ENCODE measurements at regions not wholly inside any gene's neighbourhood (a gene's known extent, or its start where the extent isn't known, plus 50 kb on each side); places are given as distances from the start of the nearest gene placed in this dataset.

DNA sequence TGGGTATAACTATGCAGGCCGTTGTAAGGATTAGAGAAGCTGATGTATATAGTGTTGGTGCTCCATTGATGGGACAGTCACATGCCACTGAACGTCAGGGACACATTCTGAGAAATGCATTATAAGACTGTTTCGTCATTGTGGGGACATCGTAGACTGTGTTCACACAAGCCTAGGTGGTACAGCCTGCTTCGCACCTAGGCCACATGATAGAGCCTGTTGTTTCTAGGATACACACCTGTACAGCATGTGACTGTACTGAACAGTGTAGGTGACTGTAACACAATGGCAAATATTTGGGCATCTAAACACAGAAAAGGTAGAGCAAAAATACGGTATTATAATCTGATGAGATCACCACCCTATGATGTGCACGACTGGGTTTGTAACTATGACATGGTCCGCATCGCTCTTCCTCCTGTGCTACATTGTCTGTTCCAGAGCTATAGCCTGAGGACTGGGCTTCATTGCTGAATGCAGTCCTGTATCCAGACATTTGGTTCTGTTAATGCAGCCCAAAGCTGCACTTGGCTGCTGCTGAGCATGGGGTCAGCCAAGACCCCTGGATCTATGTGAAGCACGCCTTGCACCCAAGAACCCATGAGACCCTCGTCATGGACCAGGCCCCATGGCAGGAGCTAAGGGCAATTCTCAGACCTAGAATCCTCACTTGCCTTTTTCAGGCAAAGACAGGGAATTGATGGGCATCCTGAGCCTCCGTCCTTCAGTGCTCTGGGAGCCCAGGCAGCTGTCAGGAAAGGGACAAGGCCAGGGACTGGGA is 51.1 kb upstream of the THY1 start:
- H2BK120ac ChIP-seq (ENCODE audit: insufficient read depth, low read length, poor library complexity): no peak overlapping the region
- H2AK5ac ChIP-seq (ENCODE audit: low read length): no peak overlapping the region
- no peak overlapping the region for H2BK12ac ChIP-seq (ENCODE audit: low read length)
- H2AFZ ChIP-seq (ENCODE audit: insufficient read depth, low read length, poor library complexity): no peak overlapping the region
- no peak overlapping the region for H3K4me3 ChIP-seq (ENCODE audit: low read depth, low read length)
- no peak overlapping the region for H4K12ac ChIP-seq (ENCODE audit: low read depth, low read length)
- no peak overlapping the region for H4K8ac ChIP-seq (ENCODE audit: low read depth, low read length)
- H3K4me2 ChIP-seq (ENCODE audit: low read length): no peak overlapping the region
- no peak overlapping the region for H3K23ac ChIP-seq (ENCODE audit: low read length)
- H3K79me2 ChIP-seq (ENCODE audit: control insufficient read depth, insufficient read depth, low read length, poor library complexity): no peaks in the 10 kb centered on the region
- H3K79me1 ChIP-seq (ENCODE audit: low read length): no peaks in the 10 kb centered on the region
- no peak overlapping the region for H3K14ac ChIP-seq (ENCODE audit: low read length)
- H3K27ac ChIP-seq (ENCODE audit: low read depth, low read length): no peak overlapping the region
- no CpG with 5 or more reads among the region's 12 CpGs for WGBS (ENCODE audit: extremely low coverage, insufficient coverage, insufficient read length)
- H3K27me3 ChIP-seq (ENCODE audit: insufficient read depth, low read length): no peaks in the 10 kb centered on the region
- H3K4ac ChIP-seq (ENCODE audit: low read depth, low read length): no peak overlapping the region
- H3K9me3 ChIP-seq (ENCODE audit: insufficient read depth, low read depth, low read length): peaks cover 5% of the 10 kb centered on the region
- H4K91ac ChIP-seq (ENCODE audit: low read depth, low read length): no peak overlapping the region
- no peak overlapping the region for H2BK5ac ChIP-seq (ENCODE audit: low read depth, low read length, poor library complexity)
- H3K4me1 ChIP-seq (ENCODE audit: control insufficient read depth in 1 of 2, insufficient read depth in 2 of 2, low read length in 2 of 2): no peaks in the 10 kb centered on the region
- H3K18ac ChIP-seq (ENCODE audit: low read length): no peak overlapping the region
- no peaks in the 10 kb centered on the region for H3K36me3 ChIP-seq (ENCODE audit: control insufficient read depth in 1 of 2, insufficient read depth in 2 of 2, low read length in 2 of 2)
- no peak for DNase-seq
- H3K9ac ChIP-seq (ENCODE audit: low read length): no peak overlapping the region

GRCh38 chr11:119473226-119473625 is 50.3 kb upstream of the THY1 start:
- Histone ChIP-seq H2BK12ac (ENCODE audit: low read length) (no peak overlapping the region), H3K36me3 (ENCODE audit: control insufficient read depth in 1 of 2, insufficient read depth in 2 of 2, low read length in 2 of 2) (no peaks in the 10 kb centered on the region), H3K4me2 (ENCODE audit: low read length) (no peak overlapping the region), H2BK120ac (ENCODE audit: insufficient read depth, low read length, poor library complexity) (no peak overlapping the region), H2AK5ac (ENCODE audit: low read length) (no peak overlapping the region), H2AFZ (ENCODE audit: insufficient read depth, low read length, poor library complexity) (no peak overlapping the region), H3K4me1 (ENCODE audit: control insufficient read depth in 1 of 2, insufficient read depth in 2 of 2, low read length in 2 of 2) (no peaks in the 10 kb centered on the region), H4K8ac (ENCODE audit: low read depth, low read length) (no peak overlapping the region), H3K18ac (ENCODE audit: low read length) (no peak overlapping the region), H3K4me3 (ENCODE audit: low read depth, low read length) (no peak overlapping the region), H4K91ac (ENCODE audit: low read depth, low read length) (no peak overlapping the region), H2BK5ac (ENCODE audit: low read depth, low read length, poor library complexity) (no peak overlapping the region), H3K23ac (ENCODE audit: low read length) (no peak overlapping the region), H3K79me1 (ENCODE audit: low read length) (no peaks in the 10 kb centered on the region), H3K14ac (ENCODE audit: low read length) (no peak overlapping the region), H3K79me2 (ENCODE audit: control insufficient read depth, insufficient read depth, low read length, poor library complexity) (no peaks in the 10 kb centered on the region), H3K27ac (ENCODE audit: low read depth, low read length) (no peak overlapping the region), H3K4ac (ENCODE audit: low read depth, low read length) (no peak overlapping the region), H3K9ac (ENCODE audit: low read length) (no peak overlapping the region), H3K27me3 (ENCODE audit: insufficient read depth, low read length) (no peaks in the 10 kb centered on the region), H3K9me3 (ENCODE audit: insufficient read depth, low read depth, low read length) (peaks cover 5% of the 10 kb centered on the region), H4K12ac (ENCODE audit: low read depth, low read length) (no peak overlapping the region)
- DNase-seq: no peak
- no CpG with 5 or more reads among the region's 9 CpGs for WGBS (ENCODE audit: extremely low coverage, insufficient coverage, insufficient read length)

DNA sequence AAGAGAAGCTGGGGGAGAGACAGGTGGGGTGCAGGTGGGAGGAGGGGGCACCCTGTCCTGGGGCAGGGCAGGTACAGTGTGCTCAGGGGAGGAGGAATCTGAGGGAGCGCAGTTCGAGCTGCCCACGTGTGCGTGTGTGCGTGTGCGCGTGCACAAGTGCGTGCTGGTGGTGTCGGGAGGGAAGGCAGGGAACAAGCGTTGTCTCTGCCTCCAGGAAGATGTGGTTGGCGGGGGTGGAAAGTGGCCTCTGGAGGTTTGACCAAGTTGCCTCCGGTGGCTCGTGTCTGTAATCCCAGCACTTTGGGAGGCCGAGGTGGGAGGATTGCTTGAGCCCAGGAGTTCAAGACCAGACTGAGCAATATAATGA is 49.9 kb upstream of the THY1 start:
- peaks cover 5% of the 10 kb centered on the region for H3K9me3 ChIP-seq (ENCODE audit: insufficient read depth, low read depth, low read length)
- no peak overlapping the region for H2BK5ac ChIP-seq (ENCODE audit: low read depth, low read length, poor library complexity)
- no peaks in the 10 kb centered on the region for H3K4me1 ChIP-seq (ENCODE audit: control insufficient read depth in 1 of 2, insufficient read depth in 2 of 2, low read length in 2 of 2)
- H3K14ac ChIP-seq (ENCODE audit: low read length): no peak overlapping the region
- no peak overlapping the region for H2BK120ac ChIP-seq (ENCODE audit: insufficient read depth, low read length, poor library complexity)
- H3K79me2 ChIP-seq (ENCODE audit: control insufficient read depth, insufficient read depth, low read length, poor library complexity): no peaks in the 10 kb centered on the region
- no peak overlapping the region for H3K9ac ChIP-seq (ENCODE audit: low read length)
- no peaks in the 10 kb centered on the region for H3K36me3 ChIP-seq (ENCODE audit: control insufficient read depth in 1 of 2, insufficient read depth in 2 of 2, low read length in 2 of 2)
- no peak overlapping the region for H2AFZ ChIP-seq (ENCODE audit: insufficient read depth, low read length, poor library complexity)
- DNase-seq: no peak
- no CpG with 5 or more reads among the region's 14 CpGs for WGBS (ENCODE audit: extremely low coverage, insufficient coverage, insufficient read length)
- H4K12ac ChIP-seq (ENCODE audit: low read depth, low read length): no peak overlapping the region
- H3K4me3 ChIP-seq (ENCODE audit: low read depth, low read length): no peak overlapping the region
- no peak overlapping the region for H4K8ac ChIP-seq (ENCODE audit: low read depth, low read length)
- no peak overlapping the region for H3K4me2 ChIP-seq (ENCODE audit: low read length)
- no peaks in the 10 kb centered on the region for H3K27me3 ChIP-seq (ENCODE audit: insufficient read depth, low read length)
- no peak overlapping the region for H3K18ac ChIP-seq (ENCODE audit: low read length)
- H4K91ac ChIP-seq (ENCODE audit: low read depth, low read length): no peak overlapping the region
- H3K27ac ChIP-seq (ENCODE audit: low read depth, low read length): no peak overlapping the region
- H3K4ac ChIP-seq (ENCODE audit: low read depth, low read length): no peak overlapping the region
- H3K79me1 ChIP-seq (ENCODE audit: low read length): no peaks in the 10 kb centered on the region
- no peak overlapping the region for H2AK5ac ChIP-seq (ENCODE audit: low read length)
- no peak overlapping the region for H2BK12ac ChIP-seq (ENCODE audit: low read length)
- H3K23ac ChIP-seq (ENCODE audit: low read length): no peak overlapping the region
